HL-60 (cell line): ENCODE measurements at regions not wholly inside any gene's neighbourhood (a gene's known extent, or its start where the extent isn't known, plus 50 kb on each side); places are given as distances from the start of the nearest gene placed in this dataset.

Experiments
- DNase-seq, 2 experiments: peaks; one replicate each; pipeline ENCODE4 v3.0.0-alpha.2; 2010 to 2020; ENCODE audit warnings: low read depth in 1 of 2, low spot score in 1 of 2
- H3K27ac ChIP-seq: fragments of 250-450 bp; sonication (Bioruptor Pico); replicated peaks from 2 replicates; pipeline ENCODE4 v1.5.1; 2020; ENCODE audit warnings: mild to moderate bottlenecking, moderate library complexity
- H3K27me3 ChIP-seq: fragments of 250-450 bp; sonication (Bioruptor Pico); 2 replicates; pipeline ENCODE4 v1.5.1; 2021; ENCODE audit warnings: mild to moderate bottlenecking, moderate library complexity; ENCODE audit not compliant: insufficient read depth, poor library complexity, severe bottlenecking
- H3K4me3 ChIP-seq: replicated peaks from 2 replicates; pipeline ENCODE4 v1.5.1; 2011; ENCODE audit warnings: mild to moderate bottlenecking, control low read depth, low read length; ENCODE audit not compliant: insufficient read depth
- CTCF ChIP-seq: IDR thresholded peaks from one replicate; pipeline ENCODE4 v1.5.1; 2011; ENCODE audit warnings: low read length, control low read depth, inconsistent platforms; ENCODE audit not compliant: insufficient read depth
- GABPA ChIP-seq: IDR thresholded peaks from 2 replicates; pipeline ENCODE4 v1.6.1; 2012; ENCODE audit warnings: low read depth
- POLR2AphosphoS5 ChIP-seq: IDR thresholded peaks from 2 replicates; pipeline ENCODE4 v1.6.1; 2012; ENCODE audit warnings: low read depth
- REST ChIP-seq: IDR thresholded peaks from 2 replicates; pipeline ENCODE4 v1.6.1; 2012; ENCODE audit warnings: low read depth; ENCODE audit not compliant: insufficient replicate concordance
- SPI1 ChIP-seq: IDR thresholded peaks from 2 replicates; pipeline ENCODE4 v1.6.1; 2012; ENCODE audit warnings: low read depth, mild to moderate bottlenecking, borderline replicate concordance

- Histone ChIP-seq H3K27me3 (no peaks in the 10 kb centered on the region), H3K4me3 (no peak overlapping the region), H3K27ac (no peak overlapping the region)
- TF ChIP-seq REST = no peak
- no peak for TF ChIP-seq GABPA
- TF ChIP-seq CTCF = no peak
- no peak for TF ChIP-seq SPI1
- no peak for TF ChIP-seq POLR2AphosphoS5
- DNase-seq = no peak
These were observed 142.7 kb upstream of the CSF3R start for GRCh38 chr1:36625253-36625934.

- no peaks in the 10 kb centered on the region for H3K27me3 ChIP-seq
- no peak for DNase-seq
- no peak for TF ChIP-seq REST
- no peak for TF ChIP-seq GABPA
- no peak for TF ChIP-seq SPI1
- TF ChIP-seq CTCF = no peak
- TF ChIP-seq POLR2AphosphoS5 = no peak
- H3K4me3 ChIP-seq = no peak overlapping the region
- no peak overlapping the region for H3K27ac ChIP-seq
These were observed 141.8 kb upstream of the CSF3R start for GRCh38 chr1:36624466-36624865.

GRCh38 chr1:36622741-36623648 is 140.3 kb upstream of the CSF3R start:
- no peak overlapping the region for H3K27ac ChIP-seq
- no peak for DNase-seq
- H3K4me3 ChIP-seq = no peak overlapping the region
- no peaks in the 10 kb centered on the region for H3K27me3 ChIP-seq
- TF ChIP-seq REST (no peak), CTCF (no peak), GABPA (no peak), POLR2AphosphoS5 (no peak), SPI1 (peak; percentile 37)
